ENCODE measurements at regions not wholly inside any gene's neighbourhood (a gene's known extent, or its start where the extent isn't known, plus 50 kb on each side); places are given as distances from the start of the nearest gene placed in this dataset.

- TF ChIP-seq, protein P1, sequence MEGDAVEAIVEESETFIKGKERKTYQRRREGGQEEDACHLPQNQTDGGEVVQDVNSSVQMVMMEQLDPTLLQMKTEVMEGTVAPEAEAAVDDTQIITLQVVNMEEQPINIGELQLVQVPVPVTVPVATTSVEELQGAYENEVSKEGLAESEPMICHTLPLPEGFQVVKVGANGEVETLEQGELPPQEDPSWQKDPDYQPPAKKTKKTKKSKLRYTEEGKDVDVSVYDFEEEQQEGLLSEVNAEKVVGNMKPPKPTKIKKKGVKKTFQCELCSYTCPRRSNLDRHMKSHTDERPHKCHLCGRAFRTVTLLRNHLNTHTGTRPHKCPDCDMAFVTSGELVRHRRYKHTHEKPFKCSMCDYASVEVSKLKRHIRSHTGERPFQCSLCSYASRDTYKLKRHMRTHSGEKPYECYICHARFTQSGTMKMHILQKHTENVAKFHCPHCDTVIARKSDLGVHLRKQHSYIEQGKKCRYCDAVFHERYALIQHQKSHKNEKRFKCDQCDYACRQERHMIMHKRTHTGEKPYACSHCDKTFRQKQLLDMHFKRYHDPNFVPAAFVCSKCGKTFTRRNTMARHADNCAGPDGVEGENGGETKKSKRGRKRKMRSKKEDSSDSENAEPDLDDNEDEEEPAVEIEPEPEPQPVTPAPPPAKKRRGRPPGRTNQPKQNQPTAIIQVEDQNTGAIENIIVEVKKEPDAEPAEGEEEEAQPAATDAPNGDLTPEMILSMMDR (IDR thresholded peaks at IDR 0.05; ENCODE audit: low read length), result no peak
- TF ChIP-seq EZH2 (optimal IDR thresholded peaks at IDR 0.05; ENCODE audit: low read depth, low read length), result no peak
These were observed 83.6 kb upstream of the TMEM106B start for GRCh38 chr7:12127455-12127854.

All from MM.1S (cell line).